CD14-positive monocyte (primary cell): ENCODE measurements at regions not wholly inside any gene's neighbourhood (a gene's known extent, or its start where the extent isn't known, plus 50 kb on each side); places are given as distances from the start of the nearest gene placed in this dataset.

Source experiments
- DNase-seq, 3 donors: peaks; one replicate each; pipeline ENCODE4 v3.0.0-alpha.2; 2011 to 2022
- H2AFZ ChIP-seq: 2 replicates; pipeline ENCODE4 v1.6.0; 2012; ENCODE audit warnings: mild to moderate bottlenecking, low read depth, low read length, inconsistent platforms; ENCODE audit not compliant: insufficient read depth, poor library complexity, severe bottlenecking
- H3K27ac ChIP-seq, 2 donors: 1 replicate in 1 of 2; 2 replicates in 1 of 2; pipeline ENCODE4 v1.5.1; 2012 to 2013; ENCODE audit warnings: low read length in 2 of 2, control low read depth in 1 of 2, inconsistent platforms in 1 of 2, low read depth in 1 of 2, mild to moderate bottlenecking in 1 of 2
- H3K27me3 ChIP-seq, 2 donors: one replicate each; pipeline versions ENCODE4 v1.6.0 to v1.6.1; 2011 to 2013; ENCODE audit warnings: low read length in 2 of 2; ENCODE audit not compliant: control insufficient read depth in 2 of 2, insufficient read depth in 2 of 2
- H3K36me3 ChIP-seq, 2 donors: replicated peaks in 1 of 2; 1 replicate in 1 of 2; 2 replicates in 1 of 2; pipeline versions ENCODE4 v1.5.1 to v1.6.1; 2012 to 2013; ENCODE audit warnings: low read length in 2 of 2, control low read depth in 1 of 2, inconsistent platforms in 1 of 2, mild to moderate bottlenecking in 1 of 2; ENCODE audit not compliant: insufficient read depth in 2 of 2, control insufficient read depth in 1 of 2
- H3K4me1 ChIP-seq, 2 donors: 1 replicate in 1 of 2; 2 replicates in 1 of 2; pipeline versions ENCODE4 v1.5.1 to v1.6.1; 2012 to 2013; ENCODE audit warnings: low read length in 2 of 2, control low read depth in 1 of 2, inconsistent platforms in 1 of 2, mild to moderate bottlenecking in 1 of 2, moderate library complexity in 1 of 2; ENCODE audit not compliant: insufficient read depth in 2 of 2, control insufficient read depth in 1 of 2
- H3K4me2 ChIP-seq: replicated peaks from 2 replicates; pipeline ENCODE3; 2012; ENCODE audit warnings: low read length, moderate library complexity, mild to moderate bottlenecking; ENCODE audit not compliant: poor library complexity, severe bottlenecking; ENCODE audit errors: extremely low read depth
- H3K4me3 ChIP-seq, 3 experiments: fragments of 200-600 bp in 1 of 3; sonication (generic) in 1 of 3; replicated peaks in 1 of 3; 1 replicate in 2 of 3; 2 replicates in 1 of 3; pipeline ENCODE4 v1.5.1; 2011 to 2013; ENCODE audit warnings: low read length in 3 of 3, mild to moderate bottlenecking in 3 of 3, control low read depth in 2 of 3, low read depth in 2 of 3, inconsistent platforms in 1 of 3, moderate library complexity in 1 of 3
- H3K79me2 ChIP-seq: 2 replicates; pipeline ENCODE4 v1.6.0; 2012; ENCODE audit warnings: mild to moderate bottlenecking, control low read depth, inconsistent platforms, low read length, moderate library complexity; ENCODE audit not compliant: insufficient read depth
- H3K9ac ChIP-seq: 2 replicates; pipeline ENCODE4 v1.6.0; 2017; ENCODE audit warnings: low read length, mild to moderate bottlenecking; ENCODE audit not compliant: insufficient read depth, poor library complexity, severe bottlenecking
- H3K9me3 ChIP-seq, 2 donors: replicated peaks in 1 of 2; 1 replicate in 1 of 2; 2 replicates in 1 of 2; pipeline versions ENCODE4 v1.5.1 to v1.6.1; 2012 to 2013; ENCODE audit warnings: low read length in 2 of 2, control low read depth in 1 of 2; ENCODE audit not compliant: control insufficient read depth in 1 of 2, insufficient read depth in 1 of 2
- H4K20me1 ChIP-seq: 2 replicates; pipeline ENCODE4 v1.6.0; 2012; ENCODE audit warnings: mild to moderate bottlenecking, low read length, control low read depth, moderate library complexity; ENCODE audit not compliant: insufficient read depth
- H3K27ac Mint-ChIP-seq, 7 donors: one replicate each; pipeline ENCODE4 v1.8.0; 2020; ENCODE audit warnings: mild to moderate bottlenecking in 7 of 7, mixed read lengths in 7 of 7, moderate library complexity in 6 of 7, inconsistent platforms in 2 of 7
- H3K27me3 Mint-ChIP-seq, 3 donors: one replicate each; pipeline ENCODE4 v1.8.0; 2021 to 2022; ENCODE audit warnings: low read depth in 3 of 3, mild to moderate bottlenecking in 3 of 3, mixed read lengths in 3 of 3, moderate library complexity in 3 of 3, inconsistent platforms in 1 of 3
- H3K36me3 Mint-ChIP-seq, 2 donors: one replicate each; pipeline ENCODE4 v1.8.0; 2020; ENCODE audit warnings: mixed read lengths in 2 of 2, inconsistent platforms in 1 of 2, mild to moderate bottlenecking in 1 of 2
- H3K4me1 Mint-ChIP-seq: one replicate; pipeline ENCODE4 v1.8.0; 2020; ENCODE audit warnings: mild to moderate bottlenecking, mixed read lengths
- H3K4me3 Mint-ChIP-seq, 2 donors: one replicate each; pipeline ENCODE4 v1.8.0; 2020; ENCODE audit warnings: mild to moderate bottlenecking in 2 of 2, mixed read lengths in 2 of 2, moderate library complexity in 1 of 2
- H3K9me3 Mint-ChIP-seq, 7 donors: one replicate each; pipeline ENCODE4 v1.8.0; 2020 to 2022; ENCODE audit warnings: mixed read lengths in 7 of 7, mild to moderate bottlenecking in 6 of 7, moderate library complexity in 6 of 7, inconsistent platforms in 2 of 7
- WGBS: methylation state at CpG from one replicate; pipeline ENCODE4 v1.1.5; 2013; ENCODE audit warnings: missing lambda C conversion rate; ENCODE audit not compliant: insufficient coverage; 5-methylcytosine and 5-hydroxymethylcytosine counted together
- intact Hi-C, 2 donors: fragments of 100-400 bp; cut with micrococcal nuclease; formaldehyde crosslinking; loops; one replicate each; pipeline versions ENCODE4 v1.15.0 to v1.15.1; 2023
- TF ChIP-seq, protein P1 (sequence below): fragments of 200-600 bp; IDR thresholded peaks from one replicate; pipeline ENCODE4 v1.8.0; 2022; ENCODE audit warnings: antibody characterized with exemption, mild to moderate bottlenecking

DNA sequence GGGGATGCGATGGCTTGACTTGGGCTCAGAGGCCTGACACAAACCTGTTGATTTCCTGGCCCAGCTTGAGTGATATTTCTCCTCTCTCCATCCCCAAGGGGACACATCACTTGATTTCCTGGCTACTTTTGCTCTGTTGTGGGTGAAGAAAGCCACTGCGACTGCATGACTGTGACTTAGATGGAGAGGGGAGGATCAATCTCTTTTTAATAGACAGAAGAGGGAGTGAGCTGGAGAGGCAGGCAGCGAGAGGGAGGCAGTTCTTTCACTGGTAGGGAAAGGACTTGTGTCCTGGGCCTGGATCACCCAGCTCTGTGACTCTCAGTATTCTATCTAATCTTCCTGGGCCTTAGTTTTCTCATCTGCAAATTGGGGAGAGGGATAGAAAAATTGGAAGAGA, 189.8 kb upstream of the RGMA start:
- Histone ChIP-seq H3K36me3 (no peaks in the 10 kb centered on the region), H3K4me2 (no peak overlapping the region), H3K27me3 (peaks cover 2 to 10% of the 10 kb centered on the region in 2 donors), H3K4me3 (no peak overlapping the region), H3K27ac (no peak overlapping the region), H3K4me1 (peaks cover 9 to 18% of the 10 kb centered on the region in 2 donors), H3K79me2 (no peaks in the 10 kb centered on the region), H4K20me1 (no peaks in the 10 kb centered on the region), H3K9me3 (no peaks in the 10 kb centered on the region), H2AFZ (no peak overlapping the region), H3K9ac (no peak overlapping the region)
- H3K36me3 Mint-ChIP-seq = no peaks in the 10 kb centered on the region
- TF ChIP-seq, protein P1, sequence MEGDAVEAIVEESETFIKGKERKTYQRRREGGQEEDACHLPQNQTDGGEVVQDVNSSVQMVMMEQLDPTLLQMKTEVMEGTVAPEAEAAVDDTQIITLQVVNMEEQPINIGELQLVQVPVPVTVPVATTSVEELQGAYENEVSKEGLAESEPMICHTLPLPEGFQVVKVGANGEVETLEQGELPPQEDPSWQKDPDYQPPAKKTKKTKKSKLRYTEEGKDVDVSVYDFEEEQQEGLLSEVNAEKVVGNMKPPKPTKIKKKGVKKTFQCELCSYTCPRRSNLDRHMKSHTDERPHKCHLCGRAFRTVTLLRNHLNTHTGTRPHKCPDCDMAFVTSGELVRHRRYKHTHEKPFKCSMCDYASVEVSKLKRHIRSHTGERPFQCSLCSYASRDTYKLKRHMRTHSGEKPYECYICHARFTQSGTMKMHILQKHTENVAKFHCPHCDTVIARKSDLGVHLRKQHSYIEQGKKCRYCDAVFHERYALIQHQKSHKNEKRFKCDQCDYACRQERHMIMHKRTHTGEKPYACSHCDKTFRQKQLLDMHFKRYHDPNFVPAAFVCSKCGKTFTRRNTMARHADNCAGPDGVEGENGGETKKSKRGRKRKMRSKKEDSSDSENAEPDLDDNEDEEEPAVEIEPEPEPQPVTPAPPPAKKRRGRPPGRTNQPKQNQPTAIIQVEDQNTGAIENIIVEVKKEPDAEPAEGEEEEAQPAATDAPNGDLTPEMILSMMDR = no peak
- DNase-seq = no peak
- intact Hi-C loops = no loop called here
- H3K4me3 Mint-ChIP-seq = no peak overlapping the region
- peaks cover 11 to 31% (median 18%) of the 10 kb centered on the region in 3 donors for H3K27me3 Mint-ChIP-seq
- WGBS = 100% methylated on average over 2 of the region's 3 CpGs
- H3K9me3 Mint-ChIP-seq = peaks cover 0 to 7% (median 2%) of the 10 kb centered on the region in 7 donors
- peaks cover 24% of the 10 kb centered on the region for H3K4me1 Mint-ChIP-seq
- no peak overlapping the region for H3K27ac Mint-ChIP-seq

DNA sequence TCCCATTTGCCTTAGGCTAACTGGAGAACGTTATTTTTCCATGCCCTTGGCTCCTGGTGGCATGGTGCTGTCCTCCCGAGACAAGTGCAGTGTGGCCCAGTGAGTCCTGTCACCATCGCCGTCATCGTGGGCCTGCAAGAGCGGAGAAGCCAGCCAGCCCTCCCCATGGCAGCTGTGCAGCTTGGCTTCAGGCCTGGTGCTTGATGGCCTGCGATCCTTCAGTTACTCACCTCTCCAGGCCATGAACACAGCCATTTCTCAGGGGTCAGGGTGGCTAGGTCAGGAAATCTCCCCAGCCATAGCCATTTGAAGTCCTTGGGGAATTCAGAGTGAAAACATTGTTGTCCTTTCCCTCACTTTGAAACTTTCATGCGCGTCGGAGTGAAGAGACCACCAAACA, 189.0 kb upstream of the RGMA start:
- no peaks in the 10 kb centered on the region for H4K20me1 ChIP-seq
- Mint-ChIP-seq H3K27ac (no peak overlapping the region), H3K9me3 (peaks cover 0 to 9% (median 4%) of the 10 kb centered on the region in 7 donors), H3K27me3 (peaks cover 11 to 29% (median 18%) of the 10 kb centered on the region in 3 donors), H3K36me3 (no peaks in the 10 kb centered on the region), H3K4me3 (no peak overlapping the region), H3K4me1 (peaks cover 24% of the 10 kb centered on the region)
- H3K4me2 ChIP-seq = no peak overlapping the region
- DNase-seq = no peak
- H3K79me2 ChIP-seq = no peaks in the 10 kb centered on the region
- no peaks in the 10 kb centered on the region for H3K36me3 ChIP-seq
- peaks cover 9 to 18% of the 10 kb centered on the region in 2 donors for H3K4me1 ChIP-seq
- peaks cover 2 to 10% of the 10 kb centered on the region in 2 donors for H3K27me3 ChIP-seq
- no peak overlapping the region for H2AFZ ChIP-seq
- WGBS = 97% methylated on average over 7 of the region's 10 CpGs
- no peaks in the 10 kb centered on the region for H3K9me3 ChIP-seq
- H3K4me3 ChIP-seq = no peak overlapping the region
- no peak overlapping the region for H3K27ac ChIP-seq
- intact Hi-C loops = no loop called here
- TF ChIP-seq, protein P1 = no peak
- H3K9ac ChIP-seq = no peak overlapping the region
